ENCODE measurements at regions not wholly inside any gene's neighbourhood (a gene's known extent, or its start where the extent isn't known, plus 50 kb on each side); places are given as distances from the start of the nearest gene placed in this dataset.
A peak's percentile ranks its signal among the peaks of the same experiment; 100 is the strongest.

- H3K9me3 ChIP-seq = no peaks in the 10 kb centered on the region
- H3K27ac ChIP-seq = no peak overlapping the region
- no peaks in the 10 kb centered on the region for H3K27me3 ChIP-seq
- no peaks in the 10 kb centered on the region for H3K36me3 ChIP-seq
- intact Hi-C loops (cut with DNase I; ENCODE audit: low total_unique reads) = no loop called here
- no peaks in the 10 kb centered on the region for H3K4me1 ChIP-seq
- no peak for DNase-seq (ENCODE audit: low spot score in 2 of 2)
- H3K4me3 ChIP-seq = no peak overlapping the region
- TF ChIP-seq CTCF (IDR thresholded peaks at IDR 0.05) (no peak), POLR2A (IDR thresholded peaks at IDR 0.05) (no peak), POLR2AphosphoS5 (IDR thresholded peaks at IDR 0.05) (no peak)
These were observed 88.5 kb downstream of the DAD1 start for GRCh38 chr14:22500525-22500924.

GRCh38 chr14:22497671-22498093 is 91.3 kb downstream of the DAD1 start:
- intact Hi-C loops (cut with DNase I; ENCODE audit: low total_unique reads) = no loop called here
- Histone ChIP-seq H3K27ac (no peak overlapping the region), H3K4me1 (no peaks in the 10 kb centered on the region), H3K4me3 (no peak overlapping the region), H3K36me3 (no peaks in the 10 kb centered on the region), H3K9me3 (no peaks in the 10 kb centered on the region), H3K27me3 (no peaks in the 10 kb centered on the region)
- DNase-seq (ENCODE audit: low spot score in 2 of 2) = no peak
- TF ChIP-seq POLR2A (IDR thresholded peaks at IDR 0.05) (no peak), POLR2AphosphoS5 (IDR thresholded peaks at IDR 0.05) (no peak), CTCF (IDR thresholded peaks at IDR 0.05) (no peak)

DNA sequence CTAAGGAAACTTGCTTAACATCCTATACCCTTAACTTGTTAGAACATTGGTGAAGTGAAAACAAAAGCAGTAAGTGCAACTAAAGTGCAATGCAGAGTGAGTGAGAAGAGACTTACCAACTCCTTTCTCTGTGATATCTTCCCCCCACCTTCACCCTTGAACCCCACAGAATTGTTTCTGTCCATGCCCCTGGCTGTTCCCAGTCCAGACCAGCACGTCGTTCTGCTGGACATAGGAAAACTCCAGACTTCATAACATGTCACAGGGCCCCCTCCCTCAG is 91.9 kb downstream of the DAD1 start:
- intact Hi-C loops (cut with DNase I; ENCODE audit: low total_unique reads) = no loop called here
- TF ChIP-seq POLR2AphosphoS5 (IDR thresholded peaks at IDR 0.05) (no peak), POLR2A (IDR thresholded peaks at IDR 0.05) (no peak), CTCF (IDR thresholded peaks at IDR 0.05) (no peak)
- H3K9me3 ChIP-seq = no peaks in the 10 kb centered on the region
- no peak overlapping the region for H3K4me3 ChIP-seq
- no peak for DNase-seq (ENCODE audit: low spot score in 2 of 2)
- no peaks in the 10 kb centered on the region for H3K27me3 ChIP-seq
- no peaks in the 10 kb centered on the region for H3K4me1 ChIP-seq
- peak overlapping the region in 1 of 2 donors; percentile 41 for H3K27ac ChIP-seq
- no peaks in the 10 kb centered on the region for H3K36me3 ChIP-seq

DNA sequence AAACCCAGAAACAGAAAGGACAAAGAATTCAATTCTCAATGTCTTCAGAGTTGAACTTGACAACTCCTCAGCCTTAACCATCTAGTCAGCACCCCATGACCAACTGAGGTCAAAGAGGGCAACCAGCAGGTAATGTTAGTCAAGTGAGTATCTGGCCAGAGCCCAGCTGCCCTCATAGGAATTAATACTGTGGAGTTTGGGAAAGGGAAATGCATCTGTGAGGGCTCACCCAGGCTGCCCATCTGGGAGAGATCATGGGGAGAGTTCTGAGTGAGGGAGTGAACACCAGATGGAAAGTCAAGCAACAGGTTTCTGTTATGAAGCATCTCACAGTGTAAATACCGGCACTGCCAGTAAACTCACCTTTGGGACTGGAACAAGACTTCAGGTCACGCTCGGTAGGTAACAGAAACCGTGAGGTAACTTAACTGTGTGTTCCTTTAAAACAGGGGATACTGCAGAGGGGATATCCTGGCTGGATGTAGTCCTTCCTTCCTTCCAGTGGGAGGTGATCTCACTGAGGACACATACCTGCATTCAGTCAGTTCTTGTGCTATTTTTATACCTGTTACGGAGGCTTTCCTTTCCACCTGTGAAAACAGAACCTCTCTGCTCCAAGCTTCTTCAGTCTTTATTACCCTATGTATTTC is 94.4 kb downstream of the DAD1 start:
- TF ChIP-seq CTCF (IDR thresholded peaks at IDR 0.05) = no peak
- Histone ChIP-seq H3K4me1 (no peaks in the 10 kb centered on the region), H3K27ac (peak overlapping the region in 1 of 2 donors; percentile 9), H3K27me3 (no peaks in the 10 kb centered on the region), H3K36me3 (no peaks in the 10 kb centered on the region), H3K9me3 (no peaks in the 10 kb centered on the region), H3K4me3 (no peak overlapping the region)
- intact Hi-C loops (cut with DNase I; ENCODE audit: low total_unique reads) = no loop called here
- no peak for DNase-seq (ENCODE audit: low spot score in 2 of 2)

DNA sequence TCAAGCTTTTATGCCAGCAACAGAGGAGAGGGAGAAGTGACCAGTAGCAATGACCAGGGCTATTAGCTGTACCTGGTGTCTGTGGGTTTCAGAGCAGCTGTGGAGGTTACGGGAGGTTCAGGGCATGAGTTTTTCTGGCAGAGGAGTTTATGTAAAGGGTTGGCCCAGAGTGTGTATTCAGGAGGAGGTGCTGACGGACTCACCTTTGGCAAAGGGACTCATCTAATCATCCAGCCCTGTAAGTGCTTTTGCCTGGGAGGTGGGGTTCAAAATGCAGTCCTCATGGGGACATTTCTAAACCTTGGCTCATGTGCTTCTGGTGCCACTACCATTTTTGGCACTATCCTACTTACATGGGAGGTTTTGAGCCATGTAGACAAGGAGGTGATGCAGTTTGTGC is 95.3 kb downstream of the DAD1 start:
- intact Hi-C loops (cut with DNase I; ENCODE audit: low total_unique reads) = no loop called here
- DNase-seq (ENCODE audit: low spot score in 2 of 2) = no peak
- Histone ChIP-seq H3K9me3 (no peaks in the 10 kb centered on the region), H3K4me1 (no peaks in the 10 kb centered on the region), H3K27me3 (no peaks in the 10 kb centered on the region), H3K27ac (peak overlapping the region in 1 of 2 donors; percentile 19), H3K36me3 (no peaks in the 10 kb centered on the region), H3K4me3 (no peak overlapping the region)
- TF ChIP-seq POLR2AphosphoS5 (IDR thresholded peaks at IDR 0.05) (no peak), CTCF (IDR thresholded peaks at IDR 0.05) (no peak), POLR2A (IDR thresholded peaks at IDR 0.05) (no peak)
